ENCODE measurements at regions not wholly inside any gene's neighbourhood (a gene's known extent, or its start where the extent isn't known, plus 50 kb on each side); places are given as distances from the start of the nearest gene placed in this dataset.

GRCh38 chrX:39465906-39466305 is 631.9 kb downstream of the BCOR start:
- Histone ChIP-seq H3K4me3 (ENCODE audit: low read depth, low read length) (no peak overlapping the region), H3K4me1 (ENCODE audit: control insufficient read depth, insufficient read depth, low read length, unreplicated experiment) (no peaks in the 10 kb centered on the region), H3K27ac (ENCODE audit: low read depth, low read length) (no peak overlapping the region), H3K36me3 (ENCODE audit: insufficient read depth, low read length) (no peaks in the 10 kb centered on the region), H3K79me2 (ENCODE audit: control insufficient read depth, insufficient read depth, low read length, unreplicated experiment) (no peaks in the 10 kb centered on the region), H3K27me3 (ENCODE audit: insufficient read depth, low read length) (no peaks in the 10 kb centered on the region), H2AFZ (ENCODE audit: low read length, unreplicated experiment) (no peak overlapping the region)

GRCh38 chrX:39469126-39469525 is 628.6 kb downstream of the BCOR start:
- Histone ChIP-seq H3K27ac (ENCODE audit: low read depth, low read length) (no peak overlapping the region), H3K79me2 (ENCODE audit: control insufficient read depth, insufficient read depth, low read length, unreplicated experiment) (no peaks in the 10 kb centered on the region), H3K4me1 (ENCODE audit: control insufficient read depth, insufficient read depth, low read length, unreplicated experiment) (no peaks in the 10 kb centered on the region), H2AFZ (ENCODE audit: low read length, unreplicated experiment) (no peak overlapping the region), H3K36me3 (ENCODE audit: insufficient read depth, low read length) (no peaks in the 10 kb centered on the region), H3K27me3 (ENCODE audit: insufficient read depth, low read length) (no peaks in the 10 kb centered on the region), H3K4me3 (ENCODE audit: low read depth, low read length) (no peak overlapping the region)

GRCh38 chrX:39470588-39471407 is 627.0 kb downstream of the BCOR start:
- Histone ChIP-seq H3K79me2 (ENCODE audit: control insufficient read depth, insufficient read depth, low read length, unreplicated experiment) (no peaks in the 10 kb centered on the region), H3K27me3 (ENCODE audit: insufficient read depth, low read length) (no peaks in the 10 kb centered on the region), H3K27ac (ENCODE audit: low read depth, low read length) (no peak overlapping the region), H3K4me1 (ENCODE audit: control insufficient read depth, insufficient read depth, low read length, unreplicated experiment) (no peaks in the 10 kb centered on the region), H3K36me3 (ENCODE audit: insufficient read depth, low read length) (no peaks in the 10 kb centered on the region), H3K4me3 (ENCODE audit: low read depth, low read length) (no peak overlapping the region), H2AFZ (ENCODE audit: low read length, unreplicated experiment) (no peak overlapping the region)

GRCh38 chrX:39472161-39472560 is 625.6 kb downstream of the BCOR start:
- Histone ChIP-seq H2AFZ (ENCODE audit: low read length, unreplicated experiment) (no peak overlapping the region), H3K27ac (ENCODE audit: low read depth, low read length) (no peak overlapping the region), H3K4me3 (ENCODE audit: low read depth, low read length) (no peak overlapping the region), H3K4me1 (ENCODE audit: control insufficient read depth, insufficient read depth, low read length, unreplicated experiment) (no peaks in the 10 kb centered on the region), H3K27me3 (ENCODE audit: insufficient read depth, low read length) (no peaks in the 10 kb centered on the region), H3K79me2 (ENCODE audit: control insufficient read depth, insufficient read depth, low read length, unreplicated experiment) (no peaks in the 10 kb centered on the region), H3K36me3 (ENCODE audit: insufficient read depth, low read length) (no peaks in the 10 kb centered on the region)

GRCh38 chrX:39473812-39474211 is 623.9 kb downstream of the BCOR start:
- Histone ChIP-seq H2AFZ (ENCODE audit: low read length, unreplicated experiment) (no peak overlapping the region), H3K27ac (ENCODE audit: low read depth, low read length) (no peak overlapping the region), H3K4me3 (ENCODE audit: low read depth, low read length) (no peak overlapping the region), H3K4me1 (ENCODE audit: control insufficient read depth, insufficient read depth, low read length, unreplicated experiment) (no peaks in the 10 kb centered on the region), H3K27me3 (ENCODE audit: insufficient read depth, low read length) (no peaks in the 10 kb centered on the region), H3K36me3 (ENCODE audit: insufficient read depth, low read length) (no peaks in the 10 kb centered on the region), H3K79me2 (ENCODE audit: control insufficient read depth, insufficient read depth, low read length, unreplicated experiment) (no peaks in the 10 kb centered on the region)

GRCh38 chrX:39475372-39475771 is 622.4 kb downstream of the BCOR start:
- Histone ChIP-seq H3K4me3 (ENCODE audit: low read depth, low read length) (no peak overlapping the region), H3K4me1 (ENCODE audit: control insufficient read depth, insufficient read depth, low read length, unreplicated experiment) (no peaks in the 10 kb centered on the region), H3K27me3 (ENCODE audit: insufficient read depth, low read length) (no peaks in the 10 kb centered on the region), H3K27ac (ENCODE audit: low read depth, low read length) (no peak overlapping the region), H3K79me2 (ENCODE audit: control insufficient read depth, insufficient read depth, low read length, unreplicated experiment) (no peaks in the 10 kb centered on the region), H2AFZ (ENCODE audit: low read length, unreplicated experiment) (no peak overlapping the region), H3K36me3 (ENCODE audit: insufficient read depth, low read length) (no peaks in the 10 kb centered on the region)

GRCh38 chrX:39476604-39477021 is 621.1 kb downstream of the BCOR start:
- no peak overlapping the region for H3K4me3 ChIP-seq (ENCODE audit: low read depth, low read length)
- H3K79me2 ChIP-seq (ENCODE audit: control insufficient read depth, insufficient read depth, low read length, unreplicated experiment): no peaks in the 10 kb centered on the region
- no peaks in the 10 kb centered on the region for H3K4me1 ChIP-seq (ENCODE audit: control insufficient read depth, insufficient read depth, low read length, unreplicated experiment)
- H3K27ac ChIP-seq (ENCODE audit: low read depth, low read length): no peak overlapping the region
- no peak overlapping the region for H2AFZ ChIP-seq (ENCODE audit: low read length, unreplicated experiment)
- no peaks in the 10 kb centered on the region for H3K27me3 ChIP-seq (ENCODE audit: insufficient read depth, low read length)
- H3K36me3 ChIP-seq (ENCODE audit: insufficient read depth, low read length): no peaks in the 10 kb centered on the region

GRCh38 chrX:39477031-39477761 is 620.6 kb downstream of the BCOR start:
- H3K4me1 ChIP-seq (ENCODE audit: control insufficient read depth, insufficient read depth, low read length, unreplicated experiment): no peaks in the 10 kb centered on the region
- no peak overlapping the region for H2AFZ ChIP-seq (ENCODE audit: low read length, unreplicated experiment)
- no peak overlapping the region for H3K4me3 ChIP-seq (ENCODE audit: low read depth, low read length)
- H3K27me3 ChIP-seq (ENCODE audit: insufficient read depth, low read length): no peaks in the 10 kb centered on the region
- H3K79me2 ChIP-seq (ENCODE audit: control insufficient read depth, insufficient read depth, low read length, unreplicated experiment): no peaks in the 10 kb centered on the region
- no peaks in the 10 kb centered on the region for H3K36me3 ChIP-seq (ENCODE audit: insufficient read depth, low read length)
- H3K27ac ChIP-seq (ENCODE audit: low read depth, low read length): no peak overlapping the region

- H2AFZ ChIP-seq (ENCODE audit: low read length, unreplicated experiment): no peak overlapping the region
- no peak overlapping the region for H3K4me3 ChIP-seq (ENCODE audit: low read depth, low read length)
- no peaks in the 10 kb centered on the region for H3K27me3 ChIP-seq (ENCODE audit: insufficient read depth, low read length)
- no peaks in the 10 kb centered on the region for H3K36me3 ChIP-seq (ENCODE audit: insufficient read depth, low read length)
- H3K79me2 ChIP-seq (ENCODE audit: control insufficient read depth, insufficient read depth, low read length, unreplicated experiment): no peaks in the 10 kb centered on the region
- no peak overlapping the region for H3K27ac ChIP-seq (ENCODE audit: low read depth, low read length)
- no peaks in the 10 kb centered on the region for H3K4me1 ChIP-seq (ENCODE audit: control insufficient read depth, insufficient read depth, low read length, unreplicated experiment)
Observed at GRCh38 chrX:39477762-39478120, 620.0 kb downstream of the BCOR start.

GRCh38 chrX:39479856-39480255 is 617.9 kb downstream of the BCOR start:
- no peak overlapping the region for H2AFZ ChIP-seq (ENCODE audit: low read length, unreplicated experiment)
- no peaks in the 10 kb centered on the region for H3K36me3 ChIP-seq (ENCODE audit: insufficient read depth, low read length)
- H3K27me3 ChIP-seq (ENCODE audit: insufficient read depth, low read length): no peaks in the 10 kb centered on the region
- H3K27ac ChIP-seq (ENCODE audit: low read depth, low read length): no peak overlapping the region
- no peaks in the 10 kb centered on the region for H3K79me2 ChIP-seq (ENCODE audit: control insufficient read depth, insufficient read depth, low read length, unreplicated experiment)
- H3K4me3 ChIP-seq (ENCODE audit: low read depth, low read length): no peak overlapping the region
- H3K4me1 ChIP-seq (ENCODE audit: control insufficient read depth, insufficient read depth, low read length, unreplicated experiment): no peaks in the 10 kb centered on the region

GRCh38 chrX:39480963-39481362 is 616.8 kb downstream of the BCOR start:
- Histone ChIP-seq H3K27ac (ENCODE audit: low read depth, low read length) (no peak overlapping the region), H3K79me2 (ENCODE audit: control insufficient read depth, insufficient read depth, low read length, unreplicated experiment) (no peaks in the 10 kb centered on the region), H3K36me3 (ENCODE audit: insufficient read depth, low read length) (no peaks in the 10 kb centered on the region), H3K4me1 (ENCODE audit: control insufficient read depth, insufficient read depth, low read length, unreplicated experiment) (no peaks in the 10 kb centered on the region), H3K4me3 (ENCODE audit: low read depth, low read length) (no peak overlapping the region), H2AFZ (ENCODE audit: low read length, unreplicated experiment) (no peak overlapping the region), H3K27me3 (ENCODE audit: insufficient read depth, low read length) (no peaks in the 10 kb centered on the region)
